T-helper 9 cell (primary cell): ENCODE measurements at regions not wholly inside any gene's neighbourhood (a gene's known extent, or its start where the extent isn't known, plus 50 kb on each side); places are given as distances from the start of the nearest gene placed in this dataset.
"Not testable (repeated sequence)": the region's sequence is repeated elsewhere in the genome, so short reads cannot be mapped to it uniquely, and the experiment has no call there.

Source experiments
- DNase-seq: peaks from one replicate; pipeline ENCODE4 v3.0.0-alpha.2; 2020

- DNase-seq = no peak
Measured at GRCh38 chr14:105911006-105911847, 384.8 kb downstream of the TMEM121 start.

- DNase-seq = not testable (repeated sequence)
Measured at GRCh38 chr14:105911848-105912292, 385.5 kb downstream of the TMEM121 start.

DNA sequence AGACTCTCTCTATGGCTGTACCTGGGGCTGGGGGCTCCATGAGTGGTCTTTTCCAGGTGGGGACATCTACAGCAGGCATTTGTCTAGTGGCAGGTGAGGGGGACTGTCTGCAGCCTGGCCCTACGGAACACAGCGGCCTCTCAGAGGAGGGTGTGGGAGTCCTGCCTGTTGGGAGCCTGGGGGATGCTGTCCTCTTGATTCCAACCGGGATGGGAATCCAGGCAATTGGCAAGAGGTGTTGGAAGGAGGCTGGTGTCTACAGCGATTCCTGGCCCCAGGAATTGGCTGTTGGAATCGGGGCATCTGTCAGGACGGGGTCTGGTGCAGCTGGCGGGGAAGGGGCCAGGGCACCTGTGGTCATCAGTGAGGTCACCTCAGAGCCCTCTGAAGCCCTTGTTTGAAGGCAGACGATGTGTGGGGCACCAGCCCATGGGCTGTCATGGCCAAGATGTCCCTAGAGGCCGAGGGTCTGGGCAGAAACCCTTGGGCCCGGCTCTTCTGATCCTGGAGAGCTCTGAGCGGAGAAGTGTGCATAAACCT lies 386.3 kb downstream of the TMEM121 start:
- no peak for DNase-seq

DNA sequence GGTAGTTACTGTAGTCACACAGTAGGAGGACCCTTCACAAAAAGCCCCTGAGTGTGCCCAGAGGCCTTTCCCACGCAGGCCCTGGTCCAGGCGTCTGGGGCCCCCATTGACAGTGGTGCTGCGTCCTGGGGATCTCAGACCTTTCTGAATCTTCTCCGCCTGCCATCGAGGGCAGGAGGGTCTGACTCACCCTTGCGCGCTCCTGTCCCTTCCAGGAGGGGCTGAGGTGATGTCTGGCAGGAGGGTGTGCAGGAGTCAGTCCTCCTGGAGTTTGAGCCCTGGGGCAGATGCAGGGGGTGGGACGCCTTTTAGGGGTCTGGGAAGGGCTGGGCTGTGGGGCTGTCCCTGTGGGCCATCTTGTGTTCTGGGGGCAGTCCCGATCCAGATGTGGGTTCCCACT lies 386.8 kb downstream of the TMEM121 start:
- DNase-seq = no peak

GRCh38 chr14:105913861-105914260 lies 387.5 kb downstream of the TMEM121 start:
- DNase-seq = no peak

DNA sequence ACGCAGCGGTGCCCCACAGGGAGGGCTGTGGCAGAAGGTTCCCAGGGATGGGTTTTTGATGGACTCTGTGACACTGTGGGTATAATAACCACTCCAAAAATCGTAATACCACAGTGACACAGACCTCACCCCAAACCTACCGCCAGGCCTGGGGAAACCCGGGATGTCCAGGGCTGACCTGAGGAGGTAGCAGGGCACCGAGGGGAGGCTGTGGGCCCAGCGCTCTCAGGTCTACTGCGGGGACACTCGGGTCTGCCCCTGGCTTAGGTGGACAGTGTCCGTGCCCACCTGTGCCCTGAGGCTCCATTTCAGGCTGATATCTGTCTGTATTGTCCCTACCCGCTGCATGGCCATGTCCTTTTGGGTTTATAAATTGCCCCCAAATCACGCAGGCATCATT lies 387.9 kb downstream of the TMEM121 start:
- not testable (repeated sequence) for DNase-seq

DNA sequence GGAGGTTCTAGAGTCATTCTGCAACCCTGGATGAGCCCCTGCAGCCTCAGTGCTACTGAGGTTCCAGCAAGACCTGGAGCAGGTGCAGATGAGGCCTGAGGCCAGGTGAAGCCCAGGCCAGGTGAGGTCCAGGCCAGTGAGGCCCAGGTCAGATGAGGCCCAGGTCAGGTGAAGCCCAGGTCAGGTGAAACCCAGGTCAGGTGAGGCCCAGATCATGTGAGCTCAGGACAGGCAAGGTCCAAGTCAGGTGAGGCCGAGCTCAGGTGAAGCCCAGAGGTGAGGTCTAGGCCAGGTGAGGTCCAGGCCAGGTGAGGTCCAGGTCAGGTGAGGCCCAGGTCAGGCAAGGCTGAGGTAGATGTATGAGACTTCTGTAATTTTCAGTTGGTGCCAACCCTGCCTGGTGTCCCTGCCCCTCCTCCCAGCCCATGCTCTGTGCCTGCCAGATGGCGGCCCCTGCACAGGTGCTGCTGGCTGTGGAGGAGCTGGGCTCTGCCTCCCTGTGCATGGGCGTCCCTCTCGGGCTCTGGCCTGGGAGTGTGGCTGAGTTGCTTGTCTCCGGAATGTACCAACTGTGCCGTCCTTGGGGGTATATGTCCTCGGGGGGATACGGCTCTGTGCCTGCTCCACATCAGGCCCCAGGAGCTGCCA lies 388.5 kb downstream of the TMEM121 start:
- no peak for DNase-seq

- DNase-seq = not testable (repeated sequence)
Measured at GRCh38 chr14:105915546-105915945, 389.2 kb downstream of the TMEM121 start.

DNA sequence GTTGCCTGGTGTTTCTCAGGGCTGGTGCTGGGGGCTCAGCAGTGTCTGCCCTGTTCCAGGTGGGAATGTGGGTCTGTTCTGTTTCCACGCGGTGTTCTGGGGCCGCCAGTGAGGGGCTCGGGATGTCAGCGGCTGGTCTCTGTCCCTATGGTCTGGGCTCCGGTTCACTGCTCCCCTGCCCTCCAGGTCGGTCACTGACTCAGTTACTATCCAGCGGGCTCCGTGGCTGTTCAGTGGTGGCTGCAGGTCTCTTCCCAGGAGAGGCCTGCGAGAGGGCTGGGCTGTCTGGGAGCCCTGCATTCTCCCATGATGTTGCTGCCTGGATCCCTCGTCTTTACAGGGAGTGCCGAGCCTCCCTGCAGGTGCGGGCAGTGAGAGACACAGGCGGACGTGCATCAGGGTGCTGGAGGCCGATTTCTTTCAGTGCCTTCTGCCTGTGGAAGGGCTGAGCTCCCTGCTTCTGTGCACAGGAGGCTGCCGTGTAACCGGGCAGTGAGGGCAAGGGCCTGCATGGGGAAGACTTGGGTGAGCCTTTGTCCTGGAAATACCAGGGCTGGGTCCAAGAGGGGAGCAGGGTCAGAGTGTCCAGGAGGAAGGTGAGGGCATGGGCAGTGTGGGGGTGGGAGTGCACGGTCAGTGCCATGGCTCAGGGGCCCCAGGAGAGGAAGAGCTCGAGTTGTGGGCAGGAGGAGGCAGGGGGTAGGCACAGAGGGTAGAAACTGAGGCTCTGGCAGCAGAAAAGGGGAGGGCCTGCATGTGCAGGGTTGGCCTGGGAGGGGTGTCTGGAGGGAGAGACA lies 391.0 kb downstream of the TMEM121 start:
- not testable (repeated sequence) for DNase-seq

- DNase-seq = no peak
Measured at GRCh38 chr14:105917933-105918436, 391.6 kb downstream of the TMEM121 start.

GRCh38 chr14:105918496-105919262 lies 392.3 kb downstream of the TMEM121 start:
- DNase-seq = no peak

DNA sequence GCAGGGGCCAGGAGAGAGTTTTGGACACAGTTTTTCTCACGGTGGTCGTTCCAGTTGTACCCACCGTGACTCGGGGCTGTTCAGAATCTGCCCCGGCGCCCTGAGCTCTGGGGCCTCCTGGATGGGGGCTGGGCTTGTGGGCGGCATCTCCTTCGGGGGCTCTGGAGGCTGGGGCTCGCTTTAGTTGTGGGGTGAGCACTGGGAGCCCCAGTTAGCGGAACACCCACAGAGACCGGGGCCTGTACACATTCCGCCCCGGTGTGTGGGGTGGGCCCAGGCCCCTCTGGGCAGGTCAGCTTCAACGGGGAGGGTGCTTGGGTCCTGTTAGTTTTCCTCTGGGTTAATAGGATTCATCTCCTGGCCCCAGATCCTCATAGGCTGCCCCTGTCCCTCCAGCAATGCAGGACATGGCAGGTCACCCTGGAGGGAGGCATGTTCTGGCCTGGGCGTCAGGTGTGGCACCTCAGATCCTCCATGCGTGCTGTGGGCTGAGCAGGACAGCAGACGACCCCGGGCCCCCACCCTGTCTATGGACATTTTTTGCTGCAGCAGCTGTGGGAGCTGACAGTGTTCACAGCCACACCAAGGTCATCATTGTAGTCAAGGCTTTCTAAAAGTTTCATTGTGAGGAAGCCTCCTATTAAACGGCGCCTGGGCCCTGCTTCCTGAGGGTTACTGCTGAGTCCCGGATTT lies 393.2 kb downstream of the TMEM121 start:
- DNase-seq = no peak

- not testable (repeated sequence) for DNase-seq
Measured at GRCh38 chr14:105920151-105920700, 393.8 kb downstream of the TMEM121 start.

DNA sequence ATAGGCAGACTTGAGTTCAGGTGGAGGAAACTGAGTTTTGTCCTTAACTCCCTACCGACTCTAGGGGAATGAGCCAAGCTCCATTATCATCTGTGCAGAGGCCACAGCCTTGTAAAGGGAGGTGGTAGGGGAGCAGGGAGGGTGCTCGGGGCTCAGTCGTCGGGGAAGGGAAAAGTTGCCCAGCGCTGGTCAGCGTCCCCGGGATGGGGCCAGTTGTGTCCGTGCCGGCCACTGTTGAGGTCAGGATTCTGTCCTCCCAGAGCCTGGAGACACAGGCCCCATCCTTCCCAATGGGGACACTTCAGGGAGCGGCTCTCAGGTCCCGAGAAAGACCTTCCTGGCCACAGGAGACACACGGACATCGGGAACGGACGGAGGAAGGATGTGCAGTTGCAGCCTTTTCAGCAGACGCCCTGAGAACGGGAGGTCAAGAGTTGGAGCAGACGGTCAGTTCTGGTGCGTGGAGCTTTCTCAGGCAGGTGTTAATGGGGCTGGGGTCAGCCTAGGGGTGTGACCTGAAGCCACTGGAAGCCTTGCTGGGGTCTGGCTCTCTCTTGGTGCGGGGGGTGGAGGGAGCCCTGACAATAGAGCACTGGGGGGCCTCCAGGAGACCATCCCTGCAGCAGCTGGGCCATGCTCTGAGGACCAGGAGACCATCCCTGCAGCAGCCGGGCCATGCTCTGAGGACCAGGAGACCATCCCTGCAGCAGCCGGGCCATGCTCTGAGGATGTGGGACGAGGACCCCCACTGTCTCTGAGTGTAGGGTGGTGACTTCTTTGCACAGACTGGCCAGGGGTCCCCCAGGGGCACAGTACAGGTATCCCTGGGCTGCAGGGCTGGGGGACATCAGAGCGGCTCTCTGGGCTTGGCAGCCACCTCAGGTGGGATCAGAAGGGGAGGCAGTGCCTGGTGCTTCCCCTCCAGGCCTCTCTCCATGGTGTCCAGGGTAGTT lies 394.7 kb downstream of the TMEM121 start:
- not testable (repeated sequence) for DNase-seq

DNA sequence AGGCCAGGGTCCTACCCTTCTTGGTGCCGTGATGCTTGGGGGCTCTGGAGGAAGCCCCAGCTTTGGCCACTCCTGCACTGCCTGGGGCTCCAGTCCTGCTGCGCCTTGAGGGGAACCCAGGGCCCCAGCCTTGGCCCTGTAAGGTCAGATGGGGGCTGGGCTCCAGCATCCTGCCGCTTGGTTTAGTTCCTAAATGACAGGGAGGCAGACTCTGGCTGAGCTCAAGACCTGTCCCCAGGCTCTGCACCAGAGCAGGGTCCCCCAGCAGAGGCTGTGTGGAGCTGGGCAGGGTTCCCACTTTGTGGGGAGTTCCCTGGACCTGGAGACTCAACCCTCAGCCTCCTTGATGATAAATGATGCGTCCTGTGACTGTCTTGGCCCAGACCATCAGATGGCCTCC lies 395.4 kb downstream of the TMEM121 start:
- DNase-seq = not testable (repeated sequence)

DNA sequence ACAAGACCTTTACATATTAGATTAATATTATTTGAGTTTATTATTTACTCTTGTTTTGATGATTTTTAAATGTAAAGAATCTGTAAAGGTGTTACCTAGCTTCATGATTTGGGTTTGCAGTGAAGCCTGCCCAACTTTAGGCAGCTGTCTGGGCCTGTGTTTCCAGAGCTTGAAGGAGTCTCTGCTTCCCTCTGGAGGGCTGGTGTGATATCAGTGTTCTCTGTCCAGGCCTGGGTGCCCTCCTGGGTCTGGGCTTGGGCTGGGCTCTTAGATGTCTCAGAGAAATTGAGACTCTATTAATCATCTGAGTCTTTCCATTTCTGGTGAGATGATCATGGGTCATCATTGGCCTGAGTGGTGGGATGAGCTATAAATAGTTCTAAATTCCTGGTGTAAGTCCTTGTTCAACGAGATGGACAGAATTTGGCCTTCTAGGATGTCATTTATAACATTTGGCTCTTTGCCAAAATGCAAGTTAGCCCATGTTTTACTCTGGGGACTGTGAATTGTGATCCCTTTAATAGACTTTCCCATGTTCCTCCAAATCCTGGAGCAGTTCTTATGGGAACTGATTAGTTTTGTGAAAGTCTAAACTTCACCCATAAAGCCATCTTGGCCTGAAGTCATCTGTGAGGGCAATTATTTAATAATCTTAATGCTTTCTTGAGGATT lies 397.3 kb downstream of the TMEM121 start:
- DNase-seq = not testable (repeated sequence)

DNA sequence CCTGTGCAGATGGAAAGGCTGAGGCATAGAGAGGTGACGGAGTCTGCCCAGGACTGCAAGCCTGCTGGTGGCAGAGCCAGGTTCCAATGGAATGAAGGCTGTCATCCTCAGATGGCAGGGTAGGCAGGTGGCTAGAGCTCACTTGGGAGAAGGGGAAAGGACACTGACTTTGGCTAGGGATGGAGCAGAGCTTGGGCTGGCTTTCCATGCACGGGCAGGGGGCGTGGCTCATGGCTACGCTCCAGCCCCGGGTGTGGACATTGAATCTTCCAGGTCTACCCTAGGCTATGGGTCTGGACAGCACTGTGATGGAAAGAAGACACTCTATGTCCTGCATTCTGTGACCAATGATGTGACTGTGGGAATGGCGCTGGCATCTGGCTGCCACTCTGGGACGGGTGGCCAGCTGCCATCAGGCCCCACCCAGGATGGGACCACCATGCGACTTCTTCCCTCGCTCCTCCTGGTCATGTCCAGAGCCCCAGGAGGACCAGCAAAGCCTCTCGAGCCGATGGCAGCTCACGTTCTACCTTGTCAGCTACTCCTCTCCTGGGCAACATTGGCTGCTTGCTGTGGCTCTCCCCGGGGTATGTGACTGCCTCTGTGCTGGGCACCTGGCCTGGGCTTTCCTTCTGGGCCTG lies 398.7 kb downstream of the TMEM121 start:
- no peak for DNase-seq

GRCh38 chr14:105925615-105926372 lies 399.4 kb downstream of the TMEM121 start:
- no peak for DNase-seq
